ENCODE measurements at regions not wholly inside any gene's neighbourhood (a gene's known extent, or its start where the extent isn't known, plus 50 kb on each side); places are given as distances from the start of the nearest gene placed in this dataset.

DNA sequence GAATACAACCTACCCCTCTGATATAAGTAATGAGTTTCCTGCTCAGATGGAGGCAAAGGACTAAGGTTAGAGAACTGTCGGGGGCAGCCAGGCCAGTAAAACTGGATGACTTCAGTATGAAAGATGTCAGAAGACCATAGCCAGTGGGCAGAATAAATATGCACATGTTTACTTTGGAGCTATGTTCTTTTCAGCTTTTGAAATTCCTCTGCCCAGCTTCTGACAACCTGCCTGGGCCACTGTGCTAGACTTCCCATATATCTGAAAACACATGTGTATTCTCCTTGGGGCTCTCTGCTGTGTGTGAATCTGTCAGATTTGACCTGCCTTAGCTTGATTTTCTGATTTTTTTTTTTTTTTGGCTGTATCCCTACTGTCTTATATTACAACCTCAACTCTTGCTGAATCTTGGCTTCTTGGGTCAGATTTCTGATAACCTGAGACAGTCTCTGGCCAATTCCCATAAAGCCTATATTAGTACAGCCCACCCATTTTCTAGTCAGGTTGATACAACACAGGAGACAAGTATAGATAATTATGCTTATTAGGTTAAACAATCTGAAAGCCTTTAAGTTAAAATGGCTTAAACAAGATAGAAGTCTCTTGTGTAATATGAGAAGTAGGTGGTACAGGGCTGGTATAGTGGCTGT, 76.6 kb upstream of the PRLR start:
- Histone ChIP-seq H3K4me3 (replicated peaks in 1 of 3; ENCODE audit: insufficient read depth in 1 of 3, low read depth in 2 of 3, low read length in 3 of 3) (no peak overlapping the region), H3K27ac (ENCODE audit: extremely low read length, insufficient read depth, low read length) (no peak overlapping the region), H3K9me3 (ENCODE audit: low read length) (no peaks in the 10 kb centered on the region), H3K27me3 (ENCODE audit: control insufficient read depth in 1 of 2, insufficient read depth in 2 of 2, low read length in 2 of 2) (no peaks in the 10 kb centered on the region), H3K79me2 (ENCODE audit: insufficient read depth, low read length) (no peaks in the 10 kb centered on the region), H3K4me1 (ENCODE audit: insufficient read depth, low read length) (peaks cover 8% of the 10 kb centered on the region), H2AFZ (ENCODE audit: low read length) (no peak overlapping the region), H3K4me2 (ENCODE audit: low read depth, low read length) (no peak overlapping the region), H3K36me3 (replicated peaks in 1 of 2; ENCODE audit: control insufficient read depth in 1 of 2, insufficient read depth in 2 of 2, low read length in 2 of 2) (no peaks in the 10 kb centered on the region), H4K20me1 (ENCODE audit: insufficient read depth, low read length) (no peaks in the 10 kb centered on the region), H3K9ac (ENCODE audit: insufficient read depth, low read depth, low read length) (no peak overlapping the region)
- ChIA-PET CTCF (ENCODE audit: low intra/inter-chr PET ratio, low total read pairs) (no interaction called here), POLR2A (no interaction called here)
- DNase-seq (ENCODE audit: low spot score) (no peak), FAIRE-seq (no peak), ATAC-seq (no peak)
- in situ Hi-C loops (cut with HindIII; ENCODE audit: extremely low pct_ligation_motif_present, low pct_unique_long_range_greater_than_20kb) (no loop called here), intact Hi-C loops (cut with micrococcal nuclease; ENCODE audit: unreplicated experiment) (no loop called here)
- no TSS peak for BruUV-seq (replicated peaks)
- 6% methylated on average over 1 of the region's 1 CpG for WGBS (ENCODE audit: low lambda C conversion rate)
- no peak for TF ChIP-seq SIX4 (CRISPR knock-in tag; IDR thresholded peaks at IDR 0.05)
- TF ChIP-seq, protein P1, sequence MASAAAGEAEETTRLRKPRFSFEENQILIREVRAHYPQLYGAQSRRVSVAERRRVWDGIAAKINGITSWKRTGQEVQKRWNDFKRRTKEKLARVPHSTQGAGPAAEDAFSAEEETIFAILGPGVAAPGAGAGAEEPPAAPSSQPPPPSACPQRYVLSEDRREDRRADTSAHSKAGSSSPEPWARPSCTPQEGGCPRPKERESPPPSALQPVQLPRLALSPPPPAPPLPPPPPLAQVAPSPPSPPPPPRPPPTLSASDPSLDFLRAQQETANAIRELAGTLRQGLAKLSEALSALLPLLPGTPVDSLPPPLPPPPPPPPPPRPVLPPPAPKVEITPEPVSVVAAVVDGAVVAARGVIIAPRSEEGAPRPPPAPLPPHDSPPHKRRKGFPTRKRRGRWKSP (CRISPR knock-in tag; IDR thresholded peaks at IDR 0.05): no peak
- no peak for TF ChIP-seq ZNF562 (CRISPR knock-in tag; IDR thresholded peaks at IDR 0.05; ENCODE audit: borderline replicate concordance)
- no peak for TF ChIP-seq ZBTB1 (CRISPR knock-in tag; IDR thresholded peaks at IDR 0.05; ENCODE audit: borderline replicate concordance)
- TF ChIP-seq, protein P2, sequence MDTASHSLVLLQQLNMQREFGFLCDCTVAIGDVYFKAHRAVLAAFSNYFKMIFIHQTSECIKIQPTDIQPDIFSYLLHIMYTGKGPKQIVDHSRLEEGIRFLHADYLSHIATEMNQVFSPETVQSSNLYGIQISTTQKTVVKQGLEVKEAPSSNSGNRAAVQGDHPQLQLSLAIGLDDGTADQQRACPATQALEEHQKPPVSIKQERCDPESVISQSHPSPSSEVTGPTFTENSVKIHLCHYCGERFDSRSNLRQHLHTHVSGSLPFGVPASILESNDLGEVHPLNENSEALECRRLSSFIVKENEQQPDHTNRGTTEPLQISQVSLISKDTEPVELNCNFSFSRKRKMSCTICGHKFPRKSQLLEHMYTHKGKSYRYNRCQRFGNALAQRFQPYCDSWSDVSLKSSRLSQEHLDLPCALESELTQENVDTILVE (CRISPR knock-in tag; IDR thresholded peaks at IDR 0.05): no peak
- no peak for TF ChIP-seq ZNF124 (CRISPR knock-in tag; IDR thresholded peaks at IDR 0.05)
- no peak for TF ChIP-seq HHEX (CRISPR knock-in tag; IDR thresholded peaks at IDR 0.05)
- no peak for TF ChIP-seq RAD21 (CRISPR knock-in tag; IDR thresholded peaks at IDR 0.05)
- no peak for TF ChIP-seq THAP11 (CRISPR knock-in tag; IDR thresholded peaks at IDR 0.05)

Data from HepG2 (cell line).